ENCODE measurements at regions not wholly inside any gene's neighbourhood (a gene's known extent, or its start where the extent isn't known, plus 50 kb on each side); places are given as distances from the start of the nearest gene placed in this dataset.

GRCh38 chr10:62964026-62964425 is 147.9 kb upstream of the EGR2 start:
- TF ChIP-seq CTCF (IDR thresholded peaks at IDR 0.05) (no peak), POLR2AphosphoS5 (IDR thresholded peaks at IDR 0.05) (no peak), POLR2A (IDR thresholded peaks at IDR 0.05) (no peak)
